ENCODE measurements at regions not wholly inside any gene's neighbourhood (a gene's known extent, or its start where the extent isn't known, plus 50 kb on each side); places are given as distances from the start of the nearest gene placed in this dataset.

GRCh38 chr7:26995666-26996065, 100.1 kb downstream of the HOXA1 start:
- TF ChIP-seq, protein P1, sequence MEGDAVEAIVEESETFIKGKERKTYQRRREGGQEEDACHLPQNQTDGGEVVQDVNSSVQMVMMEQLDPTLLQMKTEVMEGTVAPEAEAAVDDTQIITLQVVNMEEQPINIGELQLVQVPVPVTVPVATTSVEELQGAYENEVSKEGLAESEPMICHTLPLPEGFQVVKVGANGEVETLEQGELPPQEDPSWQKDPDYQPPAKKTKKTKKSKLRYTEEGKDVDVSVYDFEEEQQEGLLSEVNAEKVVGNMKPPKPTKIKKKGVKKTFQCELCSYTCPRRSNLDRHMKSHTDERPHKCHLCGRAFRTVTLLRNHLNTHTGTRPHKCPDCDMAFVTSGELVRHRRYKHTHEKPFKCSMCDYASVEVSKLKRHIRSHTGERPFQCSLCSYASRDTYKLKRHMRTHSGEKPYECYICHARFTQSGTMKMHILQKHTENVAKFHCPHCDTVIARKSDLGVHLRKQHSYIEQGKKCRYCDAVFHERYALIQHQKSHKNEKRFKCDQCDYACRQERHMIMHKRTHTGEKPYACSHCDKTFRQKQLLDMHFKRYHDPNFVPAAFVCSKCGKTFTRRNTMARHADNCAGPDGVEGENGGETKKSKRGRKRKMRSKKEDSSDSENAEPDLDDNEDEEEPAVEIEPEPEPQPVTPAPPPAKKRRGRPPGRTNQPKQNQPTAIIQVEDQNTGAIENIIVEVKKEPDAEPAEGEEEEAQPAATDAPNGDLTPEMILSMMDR (IDR thresholded peaks at IDR 0.05; ENCODE audit: control insufficient read depth, extremely low read depth, insufficient read depth), result no peak

DNA sequence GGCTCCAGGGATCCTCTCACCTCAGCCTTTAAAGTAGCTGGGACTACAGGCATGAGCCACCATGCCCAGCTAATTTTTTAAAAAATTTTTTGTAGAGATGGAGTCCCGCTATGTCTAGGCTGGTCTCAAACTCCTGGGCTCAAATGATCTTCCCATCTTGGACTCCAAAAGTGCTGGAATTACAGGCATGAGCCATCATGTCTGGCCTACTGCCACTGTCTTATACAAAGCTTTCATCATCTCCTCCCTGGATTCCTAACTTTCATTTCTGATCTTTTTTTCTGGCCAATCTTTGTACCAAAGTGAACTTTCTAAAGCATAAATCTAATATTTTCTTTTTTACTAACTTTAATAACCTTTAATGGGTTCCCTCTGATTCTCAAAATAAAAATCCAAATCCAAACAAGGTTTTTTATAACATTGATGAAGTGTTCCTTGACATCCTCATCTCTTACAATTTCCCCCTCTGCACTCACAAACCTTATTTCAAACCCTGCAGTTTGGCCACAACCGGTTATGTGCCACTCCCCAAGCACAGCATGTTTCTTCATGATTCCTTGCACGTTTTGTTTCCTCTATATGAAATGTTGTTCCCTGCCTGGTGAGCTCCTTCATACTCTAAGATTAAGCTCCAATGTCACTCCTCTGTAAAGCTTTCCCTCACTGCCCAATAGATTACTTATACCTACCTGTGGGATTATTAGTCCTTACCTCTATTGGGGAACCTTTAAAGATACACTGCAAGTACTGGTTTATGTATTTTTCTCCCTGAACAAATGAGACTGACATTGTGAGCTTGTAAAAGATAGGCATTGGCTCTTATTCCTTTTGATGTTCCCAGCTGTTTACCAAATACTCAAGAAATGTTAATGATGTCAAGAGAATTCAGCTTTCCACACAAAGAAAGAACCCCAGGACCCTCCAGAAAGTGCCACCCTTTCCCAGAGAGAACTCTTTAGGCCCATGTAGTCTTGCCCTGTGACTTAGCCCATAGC, 101.7 kb downstream of the HOXA1 start:
- DNase-seq (ENCODE audit: low read depth), result peak; percentile 86
- no peak overlapping the region for H3K4me3 ChIP-seq (ENCODE audit: low read depth, low read length)
- TF ChIP-seq, protein P1 (IDR thresholded peaks at IDR 0.05; ENCODE audit: control insufficient read depth, extremely low read depth, insufficient read depth), result no peak

More at GRCh38 chr7:26995666-26996065, 100.1 kb downstream of the HOXA1 start:
- DNase-seq (ENCODE audit: low read depth), result no peak
- no peak overlapping the region for H3K4me3 ChIP-seq (ENCODE audit: low read depth, low read length)

- DNase-seq (ENCODE audit: low read depth), result no peak
- TF ChIP-seq, protein P1 (IDR thresholded peaks at IDR 0.05; ENCODE audit: control insufficient read depth, extremely low read depth, insufficient read depth), result no peak
- no peak overlapping the region for H3K4me3 ChIP-seq (ENCODE audit: low read depth, low read length)
Observed at GRCh38 chr7:26992670-26993069, 103.1 kb downstream of the HOXA1 start.

DNA sequence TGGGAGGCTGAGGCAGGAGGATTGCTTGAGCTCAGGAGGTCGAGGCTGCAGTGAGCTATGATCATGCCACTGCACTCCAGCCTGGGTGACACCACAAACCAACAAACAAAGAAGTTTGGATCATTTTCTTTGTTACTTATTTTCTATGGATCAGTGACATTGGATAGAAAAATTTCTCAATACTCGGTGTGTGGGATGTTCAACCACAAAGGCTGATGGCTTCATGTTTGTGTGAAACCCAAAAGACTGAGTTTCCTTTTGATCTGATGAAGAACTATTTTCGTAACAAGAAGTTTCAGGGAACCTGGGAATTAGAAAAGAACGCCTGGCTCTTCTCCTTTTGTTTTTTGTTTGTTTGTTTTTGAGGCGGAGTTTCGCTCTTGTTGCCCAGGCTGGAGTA, 104.0 kb downstream of the HOXA1 start:
- TF ChIP-seq, protein P1 (IDR thresholded peaks at IDR 0.05; ENCODE audit: control insufficient read depth, extremely low read depth, insufficient read depth), result no peak
- no peak for DNase-seq (ENCODE audit: low read depth)
- H3K4me3 ChIP-seq (ENCODE audit: low read depth, low read length), result no peak overlapping the region

GRCh38 chr7:26989897-26990670, 105.7 kb downstream of the HOXA1 start:
- no peak overlapping the region for H3K4me3 ChIP-seq (ENCODE audit: low read depth, low read length)
- TF ChIP-seq, protein P1 (IDR thresholded peaks at IDR 0.05; ENCODE audit: control insufficient read depth, extremely low read depth, insufficient read depth), result no peak
- peak; percentile 43 for DNase-seq (ENCODE audit: low read depth)

GRCh38 chr7:26988836-26989374, 106.9 kb downstream of the HOXA1 start:
- no peak for DNase-seq (ENCODE audit: low read depth)
- TF ChIP-seq, protein P1 (IDR thresholded peaks at IDR 0.05; ENCODE audit: control insufficient read depth, extremely low read depth, insufficient read depth), result no peak
- no peak overlapping the region for H3K4me3 ChIP-seq (ENCODE audit: low read depth, low read length)
